Caco-2 (cell line): ENCODE measurements at regions not wholly inside any gene's neighbourhood (a gene's known extent, or its start where the extent isn't known, plus 50 kb on each side); places are given as distances from the start of the nearest gene placed in this dataset.

Experiments used
- BruUV-seq: library from RNA; stranded (reverse); fragments of 400-500 nt; replicated peaks from 2 replicates; lab custom pipeline; 2021; lab: Mats Ljungman, UMichigan
- CTCF ChIA-PET: fragments of 300-600 bp; sonication (Branson Sonifier 250); formaldehyde crosslinking; loops from one replicate; lab custom pipeline; 2022; ENCODE audit warnings: antibody characterized with exemption; lab: Charles Lee
- POLR2A ChIA-PET: fragments of 300-600 bp; sonication (Branson Sonifier 250); formaldehyde crosslinking; loops from one replicate; lab custom pipeline; 2022; ENCODE audit warnings: antibody characterized with exemption; lab: Charles Lee
- DNase-seq, 2 experiments: peaks; one replicate each; pipeline versions ENCODE4 v3.0.0 to v3.0.0-alpha.2; 2020 to 2022
- H3K27me3 ChIP-seq: replicated peaks from 2 replicates; pipeline ENCODE4 v1.6.0; 2011; ENCODE audit warnings: low read length; ENCODE audit not compliant: control insufficient read depth, insufficient read depth
- H3K36me3 ChIP-seq: 2 replicates; pipeline ENCODE4 v1.5.1; 2011; ENCODE audit warnings: low read length; ENCODE audit not compliant: control insufficient read depth, insufficient read depth
- H3K4me1 ChIP-seq: fragments of 250-450 bp; sonication (Bioruptor Pico); 2 replicates; pipeline ENCODE4 v1.5.1; 2020; ENCODE audit warnings: mild to moderate bottlenecking
- H3K4me3 ChIP-seq: 2 replicates; pipeline ENCODE4 v1.5.1; 2011; ENCODE audit warnings: low read depth, mild to moderate bottlenecking, control low read depth, low read length
- H3K9me3 ChIP-seq: fragments of 250-450 bp; sonication (Bioruptor Pico); 2 replicates; pipeline ENCODE4 v1.5.1; 2020; ENCODE audit warnings: mild to moderate bottlenecking, moderate library complexity
- H3K27ac Mint-ChIP-seq: one replicate; pipeline ENCODE4 v1.8.0; 2022; ENCODE audit warnings: mixed read lengths; ENCODE audit not compliant: unreplicated experiment
- H3K27me3 Mint-ChIP-seq: one replicate; pipeline ENCODE4 v1.8.0; 2022; ENCODE audit warnings: mixed read lengths; ENCODE audit not compliant: insufficient read depth, unreplicated experiment
- H3K36me3 Mint-ChIP-seq: one replicate; pipeline ENCODE4 v1.8.0; 2022; ENCODE audit warnings: mild to moderate bottlenecking, mixed read lengths; ENCODE audit not compliant: insufficient read depth, unreplicated experiment
- H3K4me1 Mint-ChIP-seq: one replicate; pipeline ENCODE4 v1.8.0; 2022; ENCODE audit warnings: low read depth, mixed read lengths; ENCODE audit not compliant: unreplicated experiment
- H3K4me3 Mint-ChIP-seq: one replicate; pipeline ENCODE4 v1.8.0; 2022; ENCODE audit warnings: mild to moderate bottlenecking, moderate library complexity, mixed read lengths; ENCODE audit not compliant: unreplicated experiment
- H3K9me3 Mint-ChIP-seq: one replicate; pipeline ENCODE4 v1.8.0; 2022; ENCODE audit warnings: mixed read lengths; ENCODE audit not compliant: unreplicated experiment
- CTCF ChIP-seq, 2 experiments: fragments of 200-600 bp in 1 of 2; IDR thresholded peaks; 1 replicate in 1 of 2; 2 replicates in 1 of 2; pipeline versions ENCODE4 v1.5.1 to v1.8.0; 2011 to 2022; ENCODE audit warnings: antibody characterized with exemption in 1 of 2, control low read depth in 1 of 2, inconsistent platforms in 1 of 2, low read depth in 1 of 2, low read length in 1 of 2, mild to moderate bottlenecking in 1 of 2, moderate library complexity in 1 of 2; ENCODE audit not compliant: insufficient read depth in 1 of 2, severe bottlenecking in 1 of 2, unreplicated experiment in 1 of 2
- intact Hi-C: fragments of 100-400 bp; cut with micrococcal nuclease; formaldehyde crosslinking; loops from one replicate; pipeline ENCODE4 v1.10.0; 2022; ENCODE audit not compliant: unreplicated experiment

DNA sequence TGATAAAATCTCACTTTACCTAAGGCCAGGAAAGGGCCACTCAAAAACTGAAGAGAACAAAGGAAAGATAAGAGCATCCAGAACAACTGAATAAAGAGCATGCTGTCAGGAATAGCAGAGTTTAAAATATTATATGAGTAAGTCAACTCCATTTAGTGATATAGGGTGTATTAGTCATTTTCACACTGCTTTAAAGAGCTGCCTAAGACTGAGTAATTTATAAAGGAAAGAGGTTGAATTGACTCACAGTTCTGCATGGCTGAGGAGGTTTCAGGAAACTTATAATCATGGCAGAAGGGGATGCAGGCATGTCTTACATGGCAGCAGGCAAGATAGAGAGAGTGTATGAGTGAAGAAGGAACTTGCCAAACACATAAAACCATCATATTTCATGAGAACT lies 778.0 kb upstream of the NECTIN3 start:
- Mint-ChIP-seq H3K36me3 (no peaks in the 10 kb centered on the region), H3K27ac (no peak overlapping the region), H3K4me3 (no peak overlapping the region), H3K27me3 (peaks cover 3% of the 10 kb centered on the region), H3K4me1 (no peaks in the 10 kb centered on the region), H3K9me3 (peaks cover 22% of the 10 kb centered on the region)
- intact Hi-C loops, result no loop called here
- BruUV-seq, result no TSS peak
- Histone ChIP-seq H3K9me3 (peaks cover 14% of the 10 kb centered on the region; the same call in 1 of the 2 replicates), H3K4me1 (no peaks in the 10 kb centered on the region), H3K36me3 (no peaks in the 10 kb centered on the region), H3K27me3 (no peaks in the 10 kb centered on the region), H3K4me3 (no peak overlapping the region)
- ChIA-PET CTCF (no interaction called here), POLR2A (no interaction called here)
- TF ChIP-seq CTCF (IDR thresholded peaks at IDR 0.05; ENCODE audit: insufficient read depth in 1 of 2, low read depth in 1 of 2, low read length in 1 of 2, severe bottlenecking in 1 of 2, unreplicated experiment in 1 of 2), result no peak
- DNase-seq, result no peak

DNA sequence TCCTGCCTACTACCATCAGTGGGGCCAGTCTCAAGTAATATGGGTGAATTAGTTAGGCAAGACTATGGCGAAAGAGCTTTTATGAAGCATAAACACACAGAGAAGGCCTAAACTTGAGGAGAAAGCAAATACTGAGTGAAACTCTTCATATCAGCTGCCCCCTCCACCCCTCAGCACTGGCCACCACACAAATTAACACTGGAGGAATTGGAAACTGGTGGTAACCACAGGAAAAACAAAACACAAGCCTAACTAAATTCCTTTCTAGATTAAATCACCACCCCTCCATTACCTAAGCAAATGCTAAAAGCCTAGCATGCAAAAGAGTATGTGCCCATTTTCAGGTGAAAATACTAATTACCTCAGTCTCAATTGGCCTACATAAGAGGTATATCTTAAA lies 774.7 kb upstream of the NECTIN3 start:
- intact Hi-C loops, result no loop called here
- no peak overlapping the region for H3K27ac Mint-ChIP-seq
- DNase-seq, result peak in 1 of 2 experiments; percentile 3
- no peak overlapping the region for H3K4me3 Mint-ChIP-seq
- H3K36me3 Mint-ChIP-seq, result no peaks in the 10 kb centered on the region
- Histone ChIP-seq H3K9me3 (peaks cover 14% of the 10 kb centered on the region; the same call in 1 of the 2 replicates), H3K4me1 (no peaks in the 10 kb centered on the region), H3K27me3 (no peaks in the 10 kb centered on the region), H3K36me3 (no peaks in the 10 kb centered on the region), H3K4me3 (no peak overlapping the region)
- CTCF ChIA-PET, result no interaction called here
- POLR2A ChIA-PET, result no interaction called here
- H3K9me3 Mint-ChIP-seq, result peaks cover 22% of the 10 kb centered on the region
- no peak for TF ChIP-seq CTCF (IDR thresholded peaks at IDR 0.05; ENCODE audit: insufficient read depth in 1 of 2, low read depth in 1 of 2, low read length in 1 of 2, severe bottlenecking in 1 of 2, unreplicated experiment in 1 of 2)
- BruUV-seq, result no TSS peak
- no peaks in the 10 kb centered on the region for H3K27me3 Mint-ChIP-seq
- no peaks in the 10 kb centered on the region for H3K4me1 Mint-ChIP-seq

DNA sequence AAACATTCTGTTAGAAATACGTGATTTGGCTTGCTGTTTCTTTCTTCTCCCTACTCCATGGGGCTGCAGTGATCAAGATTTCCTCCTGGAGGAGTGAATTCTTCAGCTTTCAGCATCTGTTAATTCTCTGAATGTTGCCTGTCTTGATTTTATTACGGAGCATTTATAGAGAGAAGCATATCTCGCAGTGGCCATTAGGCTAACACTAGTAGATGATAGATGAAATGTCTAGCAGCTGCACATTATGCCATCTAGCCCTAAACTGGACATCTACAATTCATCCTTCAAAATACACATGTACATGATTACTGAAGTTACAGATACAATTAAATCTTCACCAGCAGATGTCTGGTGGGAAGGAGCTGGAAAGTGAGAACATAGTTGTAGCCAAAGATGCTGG lies 769.8 kb upstream of the NECTIN3 start:
- Histone ChIP-seq H3K4me1 (no peaks in the 10 kb centered on the region), H3K36me3 (no peaks in the 10 kb centered on the region), H3K9me3 (no peaks in the 10 kb centered on the region), H3K4me3 (no peak overlapping the region), H3K27me3 (no peaks in the 10 kb centered on the region)
- no peaks in the 10 kb centered on the region for H3K9me3 Mint-ChIP-seq
- TF ChIP-seq CTCF (IDR thresholded peaks at IDR 0.05; ENCODE audit: insufficient read depth in 1 of 2, low read depth in 1 of 2, low read length in 1 of 2, severe bottlenecking in 1 of 2, unreplicated experiment in 1 of 2), result no peak
- no peaks in the 10 kb centered on the region for H3K27me3 Mint-ChIP-seq
- BruUV-seq, result no TSS peak
- intact Hi-C loops, result no loop called here
- H3K4me3 Mint-ChIP-seq, result no peak overlapping the region
- DNase-seq, result no peak
- no peaks in the 10 kb centered on the region for H3K4me1 Mint-ChIP-seq
- POLR2A ChIA-PET, result no interaction called here
- CTCF ChIA-PET, result no interaction called here
- no peak overlapping the region for H3K27ac Mint-ChIP-seq
- H3K36me3 Mint-ChIP-seq, result no peaks in the 10 kb centered on the region
